Kidney (tissue), 13 donors: ENCODE measurements at regions not wholly inside any gene's neighbourhood (a gene's known extent, or its start where the extent isn't known, plus 50 kb on each side); places are given as distances from the start of the nearest gene placed in this dataset.
A peak's percentile ranks its signal among the peaks of the same experiment; 100 is the strongest.

Experiments
- DNase-seq, 5 donors: peaks; one replicate each; pipeline ENCODE4 v3.0.0-alpha.2; 2013 to 2020
- FAIRE-seq: peaks from 2 replicates; lab custom pipeline; 2012; peaks lifted over from hg19 to GRCh38; lab: Jason Lieb, UNC
- H3K27ac ChIP-seq, 2 donors: one replicate each; pipeline ENCODE4 v1.7.0; 2013; ENCODE audit warnings: low read depth in 2 of 2, low read length in 2 of 2, inconsistent platforms in 1 of 2
- H3K27me3 ChIP-seq: one replicate; pipeline ENCODE4 v1.7.1; 2013; ENCODE audit warnings: low read length, inconsistent platforms; ENCODE audit not compliant: control insufficient read depth, insufficient read depth
- H3K36me3 ChIP-seq, 3 donors: one replicate each; pipeline versions ENCODE4 v1.7.0 to v1.7.1; 2013; ENCODE audit warnings: low read length in 3 of 3, control low read depth in 1 of 3, inconsistent platforms in 1 of 3; ENCODE audit not compliant: insufficient read depth in 3 of 3, control insufficient read depth in 2 of 3
- H3K4me1 ChIP-seq, 3 donors: one replicate each; pipeline versions ENCODE4 v1.7.0 to v1.7.1; 2013; ENCODE audit warnings: low read length in 3 of 3, inconsistent platforms in 1 of 3, low read depth in 1 of 3; ENCODE audit not compliant: control insufficient read depth in 2 of 3, insufficient read depth in 2 of 3
- H3K4me3 ChIP-seq, 3 donors: one replicate each; pipeline versions ENCODE4 v1.7.0 to v1.8.1; 2013; ENCODE audit warnings: low read length in 3 of 3, control low read depth in 1 of 3, inconsistent platforms in 1 of 3
- H3K9ac ChIP-seq, 3 donors: one replicate each; pipeline versions ENCODE4 v1.7.0 to v1.7.1; 2013; ENCODE audit warnings: low read length in 3 of 3, control low read depth in 1 of 3, inconsistent platforms in 1 of 3
- H3K9me3 ChIP-seq, 3 donors: one replicate each; pipeline versions ENCODE4 v1.7.0 to v1.7.1; 2013; ENCODE audit warnings: low read length in 3 of 3, control low read depth in 1 of 3, inconsistent platforms in 1 of 3; ENCODE audit not compliant: control insufficient read depth in 2 of 3, insufficient read depth in 1 of 3
- intact Hi-C: fragments of 100-400 bp; cut with DNase I; formaldehyde crosslinking; loops from one replicate; pipeline ENCODE4 v1.11.1; 2022
- TF ChIP-seq, protein P1 (sequence below): IDR thresholded peaks from 3 replicates; pipeline ENCODE4 v1.5.1; 2012; ENCODE audit warnings: mild to moderate bottlenecking, moderate library complexity, borderline replicate concordance; ENCODE audit not compliant: insufficient read depth; ENCODE audit errors: extremely low read depth
- donor health status: control.
- donor health status: control.
- donor health status: control.
- donor health status: control.
- donor health status: control.
- donor health status: DM: yes; HTN: yes; CAD: no.
- donor health status: Normal renal cell carcinoma (clear cell type).

DNA sequence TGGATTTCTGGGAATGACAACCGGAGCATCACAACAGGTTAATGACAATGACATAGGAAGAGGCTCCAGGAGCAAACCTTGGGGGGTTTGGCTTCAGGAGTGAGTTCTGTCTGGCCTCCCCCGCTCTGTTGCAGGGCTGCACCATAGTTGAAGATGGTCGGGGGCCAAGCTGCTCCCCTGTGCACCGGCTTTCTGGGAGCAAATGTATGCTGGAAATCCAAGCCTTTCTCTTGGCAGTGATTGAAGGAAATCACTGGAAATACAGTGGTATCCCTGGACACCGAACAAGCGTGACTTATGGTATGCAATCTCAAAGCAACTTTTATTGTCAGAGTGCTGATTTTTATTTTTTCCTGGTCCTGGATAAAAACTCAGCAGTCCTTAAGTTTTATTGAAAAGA is 251.9 kb upstream of the ZNF32 start:
- Histone ChIP-seq H3K4me1 (peaks cover 0 to 4% (median 0%) of the 10 kb centered on the region in 3 donors), H3K27ac (no peak overlapping the region), H3K4me3 (no peak overlapping the region), H3K27me3 (no peaks in the 10 kb centered on the region), H3K9ac (no peak overlapping the region), H3K36me3 (no peaks in the 10 kb centered on the region), H3K9me3 (no peaks in the 10 kb centered on the region)
- TF ChIP-seq, protein P1, sequence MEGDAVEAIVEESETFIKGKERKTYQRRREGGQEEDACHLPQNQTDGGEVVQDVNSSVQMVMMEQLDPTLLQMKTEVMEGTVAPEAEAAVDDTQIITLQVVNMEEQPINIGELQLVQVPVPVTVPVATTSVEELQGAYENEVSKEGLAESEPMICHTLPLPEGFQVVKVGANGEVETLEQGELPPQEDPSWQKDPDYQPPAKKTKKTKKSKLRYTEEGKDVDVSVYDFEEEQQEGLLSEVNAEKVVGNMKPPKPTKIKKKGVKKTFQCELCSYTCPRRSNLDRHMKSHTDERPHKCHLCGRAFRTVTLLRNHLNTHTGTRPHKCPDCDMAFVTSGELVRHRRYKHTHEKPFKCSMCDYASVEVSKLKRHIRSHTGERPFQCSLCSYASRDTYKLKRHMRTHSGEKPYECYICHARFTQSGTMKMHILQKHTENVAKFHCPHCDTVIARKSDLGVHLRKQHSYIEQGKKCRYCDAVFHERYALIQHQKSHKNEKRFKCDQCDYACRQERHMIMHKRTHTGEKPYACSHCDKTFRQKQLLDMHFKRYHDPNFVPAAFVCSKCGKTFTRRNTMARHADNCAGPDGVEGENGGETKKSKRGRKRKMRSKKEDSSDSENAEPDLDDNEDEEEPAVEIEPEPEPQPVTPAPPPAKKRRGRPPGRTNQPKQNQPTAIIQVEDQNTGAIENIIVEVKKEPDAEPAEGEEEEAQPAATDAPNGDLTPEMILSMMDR: no peak
- FAIRE-seq (no peak), DNase-seq (no peak)
- intact Hi-C loops: no loop called here

DNA sequence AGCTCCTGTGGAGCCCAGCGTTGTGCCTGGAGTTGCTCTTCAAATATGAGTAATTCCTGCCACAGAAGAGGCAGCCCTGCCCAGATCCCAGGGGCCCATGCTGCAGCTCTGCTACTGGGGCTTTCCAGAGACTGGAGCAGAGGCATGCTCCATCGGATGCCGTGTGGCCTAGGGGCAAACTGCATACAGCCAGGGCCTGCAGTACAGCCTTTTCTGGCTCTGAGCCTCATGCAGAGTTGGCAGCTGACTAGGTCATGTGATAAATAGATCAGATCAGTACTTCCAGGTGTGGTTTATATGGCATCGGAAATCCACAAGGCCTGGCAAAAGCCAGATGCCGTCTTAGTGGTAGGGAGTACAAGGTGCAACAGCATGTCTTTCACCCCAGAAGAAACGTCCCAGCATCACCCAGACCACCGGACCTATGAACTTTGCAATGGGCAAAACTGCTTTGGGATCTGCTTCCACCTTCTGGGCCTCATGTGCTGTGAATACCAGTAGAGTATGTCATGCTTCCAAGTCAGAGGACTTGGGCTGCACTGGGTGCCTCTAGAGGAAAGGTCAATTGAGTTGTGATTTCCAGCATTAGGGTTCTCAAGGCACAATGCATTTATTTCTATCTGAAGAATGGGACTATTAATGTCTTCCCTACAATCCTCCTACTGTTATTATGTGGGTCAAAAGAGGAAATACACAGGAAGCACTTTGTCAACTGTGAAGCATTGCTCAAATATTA is 250.7 kb upstream of the ZNF32 start:
- intact Hi-C loops: no loop called here
- peak in 1 of 5 donors; percentile 33 for DNase-seq

DNA sequence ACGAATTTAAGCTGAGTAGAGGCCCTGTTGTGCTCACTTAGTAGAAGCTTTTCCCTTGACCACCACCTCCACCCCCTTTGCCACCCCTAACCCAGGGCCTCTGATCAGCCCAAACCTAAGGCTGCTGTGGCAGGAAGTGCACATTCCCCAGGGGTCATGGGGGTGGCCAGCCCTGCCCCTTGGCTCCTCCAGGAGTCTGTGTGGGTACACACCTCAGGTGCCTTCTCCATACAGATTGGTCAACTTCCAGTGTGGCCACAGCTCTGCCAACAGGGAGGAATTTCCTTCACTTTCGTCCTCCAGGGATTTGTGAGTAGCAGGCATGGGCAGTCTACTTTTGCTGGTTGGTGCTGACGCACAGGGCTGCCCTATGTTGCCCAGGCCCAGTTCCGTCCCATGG is 249.9 kb upstream of the ZNF32 start:
- TF ChIP-seq, protein P1: no peak
- H3K4me3 ChIP-seq: no peak overlapping the region
- no peaks in the 10 kb centered on the region for H3K9me3 ChIP-seq
- no peak overlapping the region for H3K9ac ChIP-seq
- FAIRE-seq: no peak
- H3K27ac ChIP-seq: no peak overlapping the region
- no peaks in the 10 kb centered on the region for H3K27me3 ChIP-seq
- DNase-seq: no peak
- no peaks in the 10 kb centered on the region for H3K36me3 ChIP-seq
- intact Hi-C loops: no loop called here
- H3K4me1 ChIP-seq: peaks cover 0 to 4% (median 0%) of the 10 kb centered on the region in 3 donors

More for the DNA sequence above, 250.7 kb upstream of the ZNF32 start:
- H3K9ac ChIP-seq: no peak overlapping the region
- H3K36me3 ChIP-seq: no peaks in the 10 kb centered on the region
- H3K4me1 ChIP-seq: peaks cover 0 to 4% (median 0%) of the 10 kb centered on the region in 3 donors
- FAIRE-seq: no peak
- no peaks in the 10 kb centered on the region for H3K9me3 ChIP-seq
- H3K27ac ChIP-seq: no peak overlapping the region
- TF ChIP-seq, protein P1: no peak
- no peak overlapping the region for H3K4me3 ChIP-seq
- H3K27me3 ChIP-seq: no peaks in the 10 kb centered on the region
